Right kidney (tissue), 1 donor: ENCODE measurements at regions not wholly inside any gene's neighbourhood (a gene's known extent, or its start where the extent isn't known, plus 50 kb on each side); places are given as distances from the start of the nearest gene placed in this dataset.

Source experiments
- DNase-seq: peaks from one replicate; pipeline ENCODE4 v3.0.0-alpha.2; 2016

- DNase-seq = peak; percentile 80
Observed at GRCh38 chr9:129487658-129488483, 133.0 kb downstream of the C9orf50 start.

- peak; percentile 37 for DNase-seq
Observed at GRCh38 chr9:129486756-129487657, 133.9 kb downstream of the C9orf50 start.

GRCh38 chr9:129485145-129485774 lies 135.6 kb downstream of the C9orf50 start:
- DNase-seq = peak; percentile 12

- peak; percentile 12 for DNase-seq
Observed at GRCh38 chr9:129484352-129485000, 136.4 kb downstream of the C9orf50 start.

- DNase-seq = peak; percentile 92
Observed at GRCh38 chr9:129483415-129484351, 137.2 kb downstream of the C9orf50 start.

- peak; percentile 95 for DNase-seq
Observed at GRCh38 chr9:129482521-129483414, 138.1 kb downstream of the C9orf50 start.

GRCh38 chr9:129481810-129482511 lies 138.9 kb downstream of the C9orf50 start:
- peak; percentile 75 for DNase-seq

- no peak for DNase-seq
Observed at GRCh38 chr9:129481424-129481809, 139.5 kb downstream of the C9orf50 start.

- DNase-seq = no peak
Observed at GRCh38 chr9:129480745-129481144, 140.2 kb downstream of the C9orf50 start.

GRCh38 chr9:129480227-129480626 lies 140.7 kb downstream of the C9orf50 start:
- DNase-seq = no peak

- DNase-seq = no peak
Observed at GRCh38 chr9:129479631-129480011, 141.3 kb downstream of the C9orf50 start.

- no peak for DNase-seq
Observed at GRCh38 chr9:129478961-129479630, 141.8 kb downstream of the C9orf50 start.

- no peak for DNase-seq
Observed at GRCh38 chr9:129478461-129478860, 142.4 kb downstream of the C9orf50 start.

GRCh38 chr9:129476821-129477611 lies 143.9 kb downstream of the C9orf50 start:
- no peak for DNase-seq

GRCh38 chr9:129474740-129475404 lies 146.0 kb downstream of the C9orf50 start:
- DNase-seq = no peak

- no peak for DNase-seq
Observed at GRCh38 chr9:129473523-129474244, 147.2 kb downstream of the C9orf50 start.

GRCh38 chr9:129472651-129473102 lies 148.2 kb downstream of the C9orf50 start:
- no peak for DNase-seq
